GM21529 (cell line): ENCODE measurements at regions not wholly inside any gene's neighbourhood (a gene's known extent, or its start where the extent isn't known, plus 50 kb on each side); places are given as distances from the start of the nearest gene placed in this dataset.

Experiments used
- ATAC-seq: cut with Tn5 transposase; IDR thresholded peaks from one replicate; pipeline ENCODE4 v1.9.1; 2021; ENCODE audit not compliant: unreplicated experiment

DNA sequence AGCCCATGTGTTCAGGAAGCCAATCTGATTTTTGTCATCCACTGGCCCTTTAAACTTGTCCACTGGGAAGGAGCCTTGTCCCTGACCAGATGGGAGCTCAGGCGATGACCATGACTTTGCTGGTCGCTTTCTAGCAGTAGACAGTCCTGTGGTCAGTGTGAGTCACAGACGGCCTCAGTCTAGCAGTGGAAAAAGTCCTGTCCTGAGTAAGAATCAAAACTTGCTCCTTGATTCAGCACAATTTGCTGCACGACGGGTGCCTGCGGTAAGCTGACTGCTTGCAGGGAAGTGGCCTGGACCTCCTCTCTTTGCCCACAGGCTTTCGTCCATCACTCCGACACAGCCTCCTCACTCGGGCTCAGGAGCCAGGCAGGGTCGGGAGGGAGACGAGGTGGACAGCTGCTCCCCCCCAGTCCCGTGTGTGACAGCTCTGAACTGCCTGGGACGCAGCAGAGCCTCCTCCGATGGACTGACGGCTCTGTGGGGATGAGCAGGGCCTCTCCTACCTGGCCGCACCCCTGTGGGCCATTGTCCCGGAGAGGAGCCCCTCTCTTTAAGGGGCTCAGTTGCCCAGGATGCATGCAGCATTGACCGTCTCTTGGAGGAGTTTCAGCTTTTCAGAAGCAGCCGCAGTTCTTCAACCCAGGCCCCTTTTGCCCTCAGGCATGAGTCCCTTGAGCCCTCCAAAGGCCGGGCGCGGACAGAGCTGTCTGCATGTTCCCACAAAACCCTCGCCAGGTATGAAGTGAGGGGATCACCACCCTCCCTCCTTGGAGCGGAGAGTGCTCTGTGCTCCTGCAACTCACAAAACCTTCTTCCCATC lies 209.2 kb downstream of the ANKRD60 start:
- ATAC-seq, result no peak

DNA sequence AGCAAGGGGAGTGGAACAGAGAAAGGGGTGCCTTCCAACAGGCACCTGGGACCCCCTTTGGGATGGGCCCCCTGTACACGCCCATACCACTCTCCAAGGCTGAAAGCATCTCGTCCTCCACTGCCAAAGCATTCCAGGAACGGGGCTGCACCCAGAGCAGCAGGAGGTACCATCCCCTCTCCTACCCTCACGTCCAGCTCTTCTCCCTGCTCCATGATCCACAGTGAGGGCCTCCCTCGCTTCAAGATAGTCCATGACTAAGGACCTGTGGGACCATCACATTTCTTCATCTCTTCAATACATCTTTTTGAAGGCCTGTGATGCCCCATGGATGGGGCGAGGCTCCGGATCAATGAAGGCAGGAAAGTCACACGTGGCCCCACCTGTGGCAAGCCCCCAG lies 209.9 kb downstream of the ANKRD60 start:
- ATAC-seq, result no peak

DNA sequence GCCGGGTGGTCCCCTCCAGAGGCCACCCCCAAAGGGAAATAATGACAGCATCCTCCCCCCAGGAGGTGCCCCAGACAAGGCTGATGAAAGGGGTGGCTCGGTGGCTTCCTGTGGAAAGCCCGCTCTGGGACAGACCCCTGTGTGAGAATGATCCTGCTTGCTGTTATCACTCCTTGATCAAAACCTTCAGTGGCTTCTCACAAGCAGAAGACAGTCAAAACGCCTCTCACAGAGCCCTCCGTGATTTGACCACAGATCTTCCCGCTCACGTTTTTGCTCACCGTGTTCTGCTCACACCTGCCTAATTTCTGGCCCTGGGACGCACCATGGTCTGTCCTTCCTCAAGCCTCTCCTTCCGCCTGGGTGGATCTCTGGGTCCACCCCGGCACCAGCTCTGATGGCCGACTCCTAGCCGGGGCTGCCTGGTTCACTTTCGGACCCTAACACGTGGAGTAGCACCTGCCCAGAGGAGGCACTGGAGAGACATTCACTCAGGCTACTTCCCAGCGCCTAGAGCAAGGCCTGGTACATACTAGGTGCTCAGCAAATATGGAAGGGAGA lies 210.4 kb downstream of the ANKRD60 start:
- ATAC-seq, result no peak

DNA sequence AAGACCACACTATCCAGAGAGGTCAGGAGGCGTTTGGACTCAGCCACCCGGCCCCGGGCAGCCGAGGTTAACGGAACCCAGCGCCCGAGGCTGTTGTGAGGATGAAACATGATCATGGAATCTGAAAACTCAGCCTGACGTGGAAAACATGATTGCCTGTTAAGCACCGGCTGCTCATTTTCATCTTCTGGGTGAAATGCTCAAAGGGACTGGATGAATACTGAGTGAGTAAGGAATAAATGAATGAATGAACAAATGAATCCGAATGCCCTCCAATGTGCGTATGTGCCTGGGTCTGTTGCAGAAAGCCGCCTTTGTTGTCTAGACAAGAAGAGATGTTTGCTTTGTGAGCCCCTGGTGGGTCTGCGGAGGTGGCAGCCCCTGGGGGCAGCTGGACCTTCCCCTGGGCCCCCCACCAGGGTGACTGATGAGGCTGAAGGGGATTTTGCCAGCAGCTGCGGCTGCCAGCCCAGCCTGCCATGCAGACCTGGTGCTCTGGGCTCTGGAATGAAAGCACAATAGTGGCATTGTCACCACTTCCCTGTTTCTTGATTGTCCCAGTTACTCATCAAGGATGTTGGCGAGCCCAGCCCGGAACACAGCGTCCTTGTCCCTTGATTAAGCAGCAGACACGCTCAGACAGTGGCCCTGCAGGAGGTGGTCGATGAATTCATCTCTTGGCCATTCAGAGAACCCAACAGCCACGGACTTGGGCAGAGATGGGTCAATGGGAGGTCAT lies 211.1 kb downstream of the ANKRD60 start:
- ATAC-seq, result no peak

DNA sequence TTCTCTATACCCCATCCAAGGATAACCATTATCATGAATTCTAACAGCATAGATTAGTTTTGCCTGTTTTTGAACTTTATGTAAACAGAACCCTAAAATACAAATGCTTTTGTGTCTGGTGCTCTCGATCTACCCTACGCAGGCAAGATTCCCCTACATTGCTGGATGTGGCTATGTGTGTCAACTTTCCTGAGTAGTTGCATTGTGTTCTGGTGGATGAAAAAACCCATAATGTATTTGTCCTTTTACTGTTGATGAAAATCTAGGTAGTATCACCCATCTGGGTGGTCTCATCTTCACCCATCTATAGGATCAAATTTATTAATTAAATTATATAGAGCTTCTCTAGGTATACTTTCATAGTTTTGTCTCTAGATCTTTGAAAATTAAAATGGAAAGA lies 211.7 kb downstream of the ANKRD60 start:
- ATAC-seq, result no peak

DNA sequence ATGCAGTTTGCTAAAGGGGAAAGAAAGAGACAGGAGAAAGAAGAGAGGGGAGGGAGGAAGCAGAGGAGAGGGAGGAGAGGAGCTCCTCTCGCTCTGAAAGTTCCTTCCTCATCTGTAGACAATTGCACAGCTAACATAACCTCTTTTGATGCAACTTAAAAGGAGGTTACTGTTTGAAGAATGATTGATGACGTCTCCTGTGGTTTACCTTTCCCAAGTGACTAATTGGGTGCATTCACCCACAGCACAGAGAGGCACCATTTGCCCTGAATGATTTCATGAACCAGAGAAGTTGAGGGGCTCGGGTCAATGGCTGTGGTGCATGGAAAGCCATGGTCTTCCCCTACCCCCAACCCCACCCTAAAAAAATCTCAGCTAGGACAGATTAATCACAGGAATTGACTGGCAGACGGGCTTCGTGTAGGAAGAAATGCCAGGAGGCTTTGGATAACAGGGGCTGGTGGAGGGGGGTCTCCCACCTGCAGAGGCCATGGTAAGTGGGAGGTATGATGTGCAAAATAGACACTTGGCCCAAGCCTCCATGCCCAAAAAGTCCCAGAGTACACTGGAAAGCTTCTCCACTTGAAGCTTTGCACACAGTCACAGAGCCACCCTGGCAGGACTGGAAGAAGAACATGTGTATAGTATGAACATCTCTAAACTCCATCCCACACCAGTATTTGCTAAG lies 213.7 kb downstream of the ANKRD60 start:
- ATAC-seq, result no peak

DNA sequence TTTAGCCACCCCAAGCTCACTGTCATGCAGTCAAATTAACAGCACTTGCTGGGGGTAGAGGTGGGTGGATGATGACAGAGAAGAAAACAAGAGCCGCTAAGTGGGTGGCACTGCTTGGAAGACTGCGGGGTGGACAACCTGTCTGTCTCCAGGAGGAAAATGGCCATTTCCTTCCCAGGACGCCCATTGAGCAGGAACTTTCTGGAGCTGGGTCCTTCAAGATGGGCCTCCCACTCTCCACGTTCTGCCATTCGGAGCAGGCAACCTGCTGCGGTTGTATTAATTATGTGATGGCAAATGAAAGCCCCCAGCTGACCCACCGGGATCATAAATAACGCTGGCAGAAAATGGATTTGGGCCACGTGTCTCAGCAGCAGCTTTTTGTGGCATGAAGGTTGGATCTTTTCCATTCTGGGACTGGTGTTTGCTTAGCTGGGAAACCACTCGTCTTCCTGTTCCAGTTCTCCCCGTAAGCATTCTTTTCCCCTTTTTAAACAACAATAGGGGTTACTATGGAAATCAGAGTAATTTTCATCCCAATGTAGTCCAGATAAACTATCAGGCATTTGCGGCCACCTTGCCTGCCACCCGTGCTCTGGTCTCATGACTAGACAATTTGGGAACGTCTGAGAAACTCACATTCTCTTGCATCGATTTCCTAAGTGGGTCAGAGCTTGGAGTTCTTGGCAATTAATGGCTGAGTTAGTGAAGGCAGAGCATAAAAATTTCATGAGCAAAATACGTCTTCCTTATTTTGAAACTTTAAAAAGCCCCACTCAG lies 215.5 kb downstream of the ANKRD60 start:
- ATAC-seq, result no peak

DNA sequence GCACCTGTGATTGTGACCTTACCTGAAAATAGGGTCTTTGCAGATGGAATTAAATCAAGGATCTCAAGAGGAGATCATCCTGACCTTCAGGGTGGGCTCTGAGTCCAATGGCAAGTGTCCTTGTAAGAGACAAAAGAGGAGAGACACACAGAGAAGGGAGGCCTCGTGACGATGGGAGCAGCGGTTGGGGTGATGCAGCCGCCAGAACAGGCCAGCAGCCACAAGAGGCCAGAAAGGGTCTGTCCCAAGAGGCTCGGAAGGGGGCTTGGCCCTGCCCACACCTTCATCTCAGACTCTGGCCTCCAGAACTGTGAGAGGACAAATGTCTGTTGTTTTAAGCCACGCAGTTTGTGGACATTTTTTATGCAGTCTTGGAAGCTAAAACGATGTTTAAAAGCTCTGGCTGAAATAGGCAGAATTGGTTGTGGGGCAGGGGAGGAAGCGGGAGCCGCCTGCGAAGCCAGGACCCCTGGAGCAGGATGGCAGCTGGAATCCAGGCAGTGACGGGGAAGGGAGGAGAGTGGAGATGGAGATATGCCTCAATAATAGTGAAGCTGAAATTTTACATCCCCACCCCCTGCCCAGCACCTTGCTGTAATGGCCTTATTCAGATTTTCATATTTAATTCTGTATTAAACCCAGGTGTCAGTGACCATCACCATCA lies 216.4 kb downstream of the ANKRD60 start:
- no peak for ATAC-seq

DNA sequence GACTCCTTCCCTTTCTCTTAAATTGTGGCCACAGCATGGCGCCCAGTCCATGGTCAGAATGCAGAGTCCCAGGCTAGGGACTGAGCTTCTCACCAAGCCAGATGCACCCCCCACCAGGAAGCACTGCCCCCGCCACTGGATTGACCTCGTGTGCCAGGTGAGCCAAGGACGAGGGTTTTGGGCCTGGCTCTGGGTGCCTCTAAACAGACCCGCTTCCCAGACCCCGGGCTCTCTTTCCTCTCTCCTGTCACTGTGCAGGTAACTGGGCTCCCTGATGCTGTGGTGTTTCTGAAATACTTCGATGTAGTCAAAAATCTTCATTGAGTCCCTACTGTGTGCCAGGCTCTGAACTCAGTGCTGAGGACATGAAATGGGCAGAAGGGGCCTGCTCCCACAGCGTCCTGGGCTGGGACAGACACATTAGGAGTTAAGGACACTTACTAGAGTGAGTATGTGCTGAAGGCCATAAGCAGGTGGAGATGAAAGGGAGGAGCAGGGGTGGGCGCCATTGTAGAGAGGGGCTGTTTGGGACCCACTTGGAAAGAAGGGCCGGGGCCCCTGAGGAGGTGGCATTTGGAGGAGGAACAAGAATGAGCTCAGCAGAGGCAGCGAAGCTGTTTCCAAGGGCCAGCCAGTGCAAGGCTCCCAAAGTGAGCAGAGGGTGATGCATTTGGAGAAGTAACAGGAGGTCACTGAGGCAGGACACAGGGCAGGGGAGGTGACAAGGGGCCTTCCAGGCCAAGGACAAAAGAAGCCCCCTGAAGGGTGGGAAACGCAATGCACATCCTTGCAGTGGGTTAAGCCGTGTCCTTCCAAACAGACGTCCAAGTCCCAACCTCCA lies 217.1 kb downstream of the ANKRD60 start:
- ATAC-seq, result no peak

DNA sequence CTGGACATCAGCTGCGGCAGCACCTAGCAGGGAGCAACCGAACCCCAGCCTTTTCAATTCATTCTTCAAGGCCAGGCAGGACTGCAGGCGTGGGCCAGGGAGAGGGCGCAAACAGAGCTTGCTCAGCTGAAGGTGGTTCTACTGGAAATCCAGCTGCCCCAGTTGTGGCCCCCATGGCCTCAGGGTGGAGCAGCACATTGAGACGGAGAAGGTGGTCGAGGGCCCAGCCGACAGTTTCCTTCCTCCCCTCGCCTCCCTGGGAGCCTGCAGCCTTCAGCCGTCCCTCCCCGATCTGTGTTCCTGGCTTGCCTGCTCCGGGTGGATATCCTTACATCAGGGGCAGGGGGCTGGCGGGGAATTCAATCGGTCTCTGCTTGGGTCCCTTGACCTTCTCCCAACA lies 217.8 kb downstream of the ANKRD60 start:
- no peak for ATAC-seq

DNA sequence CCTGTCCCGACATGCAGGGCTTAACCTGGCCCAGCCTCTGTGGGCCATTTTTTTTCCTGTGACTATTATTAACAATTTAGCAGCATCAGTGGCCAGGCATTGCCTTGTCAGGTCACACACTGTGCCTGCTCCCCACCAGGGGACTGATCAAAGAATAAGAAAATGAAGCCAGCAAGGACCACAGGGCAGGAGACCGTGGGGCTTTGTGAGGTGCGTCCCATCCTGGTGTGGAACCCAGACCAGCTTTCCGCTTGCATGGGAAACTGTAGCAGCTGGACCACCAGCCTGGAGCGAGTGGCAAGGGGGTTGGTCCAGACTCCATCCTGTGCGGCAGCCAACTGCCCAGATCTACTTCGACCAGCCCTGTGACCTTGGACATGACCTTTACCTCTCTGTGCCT lies 218.3 kb downstream of the ANKRD60 start:
- ATAC-seq, result no peak

DNA sequence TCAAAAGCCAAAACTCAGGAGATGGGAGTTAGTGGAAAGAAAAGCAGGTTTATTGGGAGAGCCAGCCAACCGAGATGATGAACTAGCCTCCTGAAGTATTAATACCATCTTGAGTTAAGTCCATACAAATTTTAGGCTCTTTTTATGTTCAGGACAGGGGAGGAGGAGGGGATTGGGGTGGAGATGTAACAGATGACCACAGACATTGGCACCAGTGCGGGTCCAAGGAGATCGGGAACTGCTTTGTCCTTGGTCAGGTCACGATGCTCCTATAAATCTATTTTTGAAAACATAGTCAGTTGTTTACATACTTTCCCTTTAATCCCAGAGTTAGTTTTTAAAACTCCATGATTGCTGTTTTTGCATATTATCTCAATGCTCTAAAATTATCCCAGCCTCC lies 219.6 kb downstream of the ANKRD60 start:
- no peak for ATAC-seq

DNA sequence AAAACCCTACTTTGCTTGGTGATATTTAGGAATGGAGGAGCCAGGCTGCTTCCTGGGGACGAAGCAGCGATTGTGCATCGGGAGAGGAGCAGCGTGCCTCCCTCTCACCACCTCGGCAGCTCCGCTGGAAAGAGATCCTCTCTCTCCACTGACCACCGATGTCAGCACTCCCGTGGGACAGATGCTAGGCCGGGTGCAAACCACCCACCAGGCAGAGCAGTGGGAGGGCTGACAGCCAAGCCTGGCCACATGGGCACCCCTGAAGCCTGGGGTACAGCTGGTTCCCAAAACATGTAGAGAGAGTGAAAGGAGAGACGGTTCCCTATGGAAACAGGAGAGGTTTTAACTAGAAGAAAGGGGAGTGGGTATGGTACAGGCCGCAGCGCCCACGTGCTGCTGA lies 220.0 kb downstream of the ANKRD60 start:
- no peak for ATAC-seq

DNA sequence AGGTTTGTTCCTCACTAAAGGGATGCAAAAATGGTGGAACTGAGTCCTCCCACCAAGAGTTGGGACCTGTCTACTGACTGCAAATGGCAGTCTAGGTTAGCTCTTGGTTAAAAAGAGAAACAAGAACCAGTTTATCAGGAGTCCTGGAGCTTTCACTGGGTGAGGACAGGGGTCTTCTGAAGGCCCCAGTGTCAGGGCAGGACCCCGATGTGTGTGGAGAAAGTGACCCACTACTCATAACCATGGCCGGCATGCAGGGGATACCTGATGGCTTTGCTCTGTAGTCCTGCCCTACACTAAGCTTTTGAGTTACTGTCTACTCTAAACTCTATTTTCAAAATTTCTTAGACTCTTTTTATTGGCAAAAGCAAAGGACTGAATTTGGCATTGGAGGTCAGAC lies 220.5 kb downstream of the ANKRD60 start:
- no peak for ATAC-seq

DNA sequence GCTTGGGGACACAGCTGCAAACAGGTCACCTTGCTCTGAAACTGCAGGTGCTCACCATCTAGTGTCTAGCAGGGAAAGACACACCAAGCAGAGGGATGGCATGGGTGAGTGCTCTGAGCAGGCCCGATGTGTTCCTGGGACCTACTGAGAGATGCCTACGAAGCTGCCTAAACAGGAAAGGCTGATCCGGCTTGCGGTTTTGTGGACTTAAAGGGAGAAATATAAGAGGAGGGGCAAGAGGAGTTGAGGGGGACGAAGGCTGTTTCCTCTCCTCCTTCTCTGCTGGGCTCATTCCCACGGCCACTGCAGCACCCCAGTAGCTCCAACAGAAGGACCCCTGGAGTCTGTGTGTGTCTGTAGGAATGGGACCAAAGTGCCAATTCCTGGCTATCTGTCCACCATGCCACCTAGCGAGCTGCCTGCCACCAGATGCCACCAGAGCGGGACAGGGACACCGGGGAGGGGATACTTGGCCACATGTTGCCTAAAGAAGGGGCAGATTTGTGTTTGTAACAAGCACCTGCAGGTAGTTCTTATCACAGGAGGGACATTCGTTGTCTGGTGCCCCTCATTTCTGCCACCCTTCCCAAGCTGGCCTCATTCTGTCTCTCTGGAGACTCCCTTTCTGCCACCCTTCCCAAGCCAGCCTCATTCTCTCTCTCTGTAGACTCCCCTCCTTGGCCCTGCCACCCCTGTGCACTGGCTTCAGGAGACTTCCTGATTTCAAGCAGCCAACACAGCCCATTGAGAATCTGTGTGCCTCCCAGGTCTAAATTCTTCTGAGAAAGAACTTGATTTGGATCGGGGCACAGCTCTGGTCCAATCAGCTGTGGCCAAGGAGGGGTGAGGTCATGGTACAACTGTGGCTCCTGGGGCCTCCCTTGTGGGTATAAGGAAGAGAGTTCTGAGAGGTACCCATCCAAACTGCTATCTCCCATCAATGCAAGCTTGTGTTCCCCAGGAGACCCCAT lies 221.8 kb downstream of the ANKRD60 start:
- no peak for ATAC-seq

DNA sequence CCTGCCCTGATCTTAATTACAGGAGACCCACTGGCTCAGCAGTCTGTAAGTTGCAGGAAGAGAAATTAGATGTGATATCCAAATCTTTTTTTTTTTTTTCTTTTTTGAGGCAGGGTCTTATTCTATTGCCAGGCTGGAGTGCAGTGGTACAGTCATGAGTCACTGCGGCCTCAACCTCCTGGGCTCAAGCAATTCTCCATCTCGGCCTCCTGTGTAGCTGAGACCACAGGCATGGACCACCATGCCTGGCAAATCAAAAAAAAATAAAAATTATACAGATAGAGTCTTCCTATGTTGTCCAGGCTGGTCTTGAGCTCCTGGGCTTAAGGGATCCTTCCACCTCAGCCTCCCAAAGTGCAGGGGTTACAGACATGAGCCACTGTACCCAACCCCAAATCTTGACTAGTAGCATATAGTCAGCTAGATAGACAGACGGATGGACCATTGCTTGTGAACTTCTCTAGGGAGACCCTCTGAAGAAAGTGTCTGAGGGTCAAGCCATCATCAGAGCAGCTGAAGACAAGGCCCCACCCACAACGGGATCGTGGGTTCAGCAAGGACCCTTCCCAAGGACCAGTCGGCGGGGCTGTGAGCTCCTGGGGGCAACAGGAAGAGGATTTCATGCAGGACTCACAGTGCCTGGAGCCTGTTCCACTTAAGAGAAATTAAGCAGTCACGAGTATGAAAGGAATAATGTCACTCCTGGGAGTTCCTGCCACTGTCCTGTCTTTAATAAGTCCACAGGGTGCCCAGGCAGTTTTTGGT lies 222.7 kb downstream of the ANKRD60 start:
- no peak for ATAC-seq

DNA sequence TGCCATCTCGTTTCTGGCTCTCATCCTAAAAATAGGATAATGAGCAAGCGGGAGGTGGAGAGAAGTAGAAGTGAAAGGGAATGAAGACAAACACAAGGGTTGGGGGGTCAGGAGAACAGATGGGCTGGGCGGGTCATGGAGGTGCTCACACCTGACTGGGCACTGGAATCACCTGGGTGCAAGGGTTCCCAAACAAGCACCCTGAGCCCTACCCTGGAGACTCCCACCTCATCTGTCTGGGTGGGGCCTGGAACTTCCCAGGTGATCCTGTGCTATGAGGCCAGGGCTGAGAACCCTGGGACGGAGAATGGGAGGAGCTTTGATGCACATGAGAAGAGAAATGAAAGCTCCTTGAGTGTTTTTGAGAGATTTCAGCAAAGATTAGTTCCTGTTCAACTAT lies 223.6 kb downstream of the ANKRD60 start:
- ATAC-seq, result no peak

DNA sequence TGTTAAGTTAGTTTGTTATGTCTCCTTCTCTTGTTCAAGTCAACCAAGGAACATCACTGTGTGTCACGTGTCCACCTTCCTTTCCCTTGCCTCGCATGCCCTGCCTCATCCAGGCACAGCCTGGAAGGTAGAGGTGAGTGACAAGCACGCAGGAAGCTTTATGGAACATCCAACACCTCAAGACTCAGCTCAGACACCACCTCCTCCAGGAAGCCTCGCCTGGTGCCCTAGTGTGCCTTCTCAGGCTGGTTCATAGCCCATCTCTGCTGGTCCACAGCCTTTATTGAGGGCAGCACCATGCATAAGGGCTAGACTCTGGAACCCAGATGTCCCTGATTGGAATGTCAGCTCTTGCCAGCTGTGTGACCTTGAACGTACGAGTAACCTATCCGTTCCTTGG lies 224.3 kb downstream of the ANKRD60 start:
- no peak for ATAC-seq
